ENCODE measurements at regions not wholly inside any gene's neighbourhood (a gene's known extent, or its start where the extent isn't known, plus 50 kb on each side); places are given as distances from the start of the nearest gene placed in this dataset.
A peak's percentile ranks its signal among the peaks of the same experiment; 100 is the strongest.

DNA sequence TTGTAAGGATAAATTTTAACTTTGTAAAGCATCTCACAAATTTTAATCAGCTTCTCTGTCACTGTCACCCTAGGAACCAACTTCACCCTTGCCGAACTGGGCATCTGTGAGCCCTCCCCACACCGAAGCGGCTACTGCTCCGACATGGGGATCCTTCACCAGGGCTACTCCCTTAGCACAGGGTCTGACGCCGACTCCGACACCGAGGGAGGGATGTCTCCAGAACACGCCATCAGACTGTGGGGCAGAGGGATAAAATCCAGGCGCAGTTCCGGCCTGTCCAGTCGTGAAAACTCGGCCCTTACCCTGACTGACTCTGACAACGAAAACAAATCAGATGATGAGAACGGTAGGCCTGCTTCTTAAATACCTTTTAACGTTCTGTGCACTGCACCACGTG lies 916.3 kb upstream of the WWC1 start:
- no peaks in the 10 kb centered on the region for H3K9me2 ChIP-seq (replicated peaks; ENCODE audit: insufficient read depth)
- H3K27ac ChIP-seq = no peak overlapping the region
- no peak overlapping the region for H3K4me2 ChIP-seq
- no peaks in the 10 kb centered on the region for H3K27me3 ChIP-seq
- no peak overlapping the region for H3K4me3 ChIP-seq
- TF ChIP-seq EZH2phosphoT487 (IDR thresholded peaks at IDR 0.05; ENCODE audit: low read depth, severe bottlenecking, unreplicated experiment) (no peak), EZH2 (IDR thresholded peaks at IDR 0.05; ENCODE audit: borderline replicate concordance) (no peak)
- TF ChIP-seq, protein P1, sequence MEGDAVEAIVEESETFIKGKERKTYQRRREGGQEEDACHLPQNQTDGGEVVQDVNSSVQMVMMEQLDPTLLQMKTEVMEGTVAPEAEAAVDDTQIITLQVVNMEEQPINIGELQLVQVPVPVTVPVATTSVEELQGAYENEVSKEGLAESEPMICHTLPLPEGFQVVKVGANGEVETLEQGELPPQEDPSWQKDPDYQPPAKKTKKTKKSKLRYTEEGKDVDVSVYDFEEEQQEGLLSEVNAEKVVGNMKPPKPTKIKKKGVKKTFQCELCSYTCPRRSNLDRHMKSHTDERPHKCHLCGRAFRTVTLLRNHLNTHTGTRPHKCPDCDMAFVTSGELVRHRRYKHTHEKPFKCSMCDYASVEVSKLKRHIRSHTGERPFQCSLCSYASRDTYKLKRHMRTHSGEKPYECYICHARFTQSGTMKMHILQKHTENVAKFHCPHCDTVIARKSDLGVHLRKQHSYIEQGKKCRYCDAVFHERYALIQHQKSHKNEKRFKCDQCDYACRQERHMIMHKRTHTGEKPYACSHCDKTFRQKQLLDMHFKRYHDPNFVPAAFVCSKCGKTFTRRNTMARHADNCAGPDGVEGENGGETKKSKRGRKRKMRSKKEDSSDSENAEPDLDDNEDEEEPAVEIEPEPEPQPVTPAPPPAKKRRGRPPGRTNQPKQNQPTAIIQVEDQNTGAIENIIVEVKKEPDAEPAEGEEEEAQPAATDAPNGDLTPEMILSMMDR (IDR thresholded peaks at IDR 0.05; ENCODE audit: poor library complexity) = no peak
- H3K79me2 ChIP-seq = no peaks in the 10 kb centered on the region
- no peaks in the 10 kb centered on the region for H4K20me1 ChIP-seq (ENCODE audit: insufficient read depth, poor library complexity, severe bottlenecking)
- no peaks in the 10 kb centered on the region for H3K36me3 ChIP-seq (replicated peaks; ENCODE audit: insufficient read depth, low read depth)
- no peaks in the 10 kb centered on the region for H3K9me3 ChIP-seq (ENCODE audit: low read depth)
- H3K4me1 ChIP-seq (ENCODE audit: insufficient read depth) = peaks cover 4% of the 10 kb centered on the region
- no peak overlapping the region for H2AFZ ChIP-seq
- no peak for DNase-seq (ENCODE audit: low spot score)
- WGBS (ENCODE audit: low lambda C conversion rate, missing lambda C conversion rate) = 89% methylated on average over 17 of the region's 17 CpGs

DNA sequence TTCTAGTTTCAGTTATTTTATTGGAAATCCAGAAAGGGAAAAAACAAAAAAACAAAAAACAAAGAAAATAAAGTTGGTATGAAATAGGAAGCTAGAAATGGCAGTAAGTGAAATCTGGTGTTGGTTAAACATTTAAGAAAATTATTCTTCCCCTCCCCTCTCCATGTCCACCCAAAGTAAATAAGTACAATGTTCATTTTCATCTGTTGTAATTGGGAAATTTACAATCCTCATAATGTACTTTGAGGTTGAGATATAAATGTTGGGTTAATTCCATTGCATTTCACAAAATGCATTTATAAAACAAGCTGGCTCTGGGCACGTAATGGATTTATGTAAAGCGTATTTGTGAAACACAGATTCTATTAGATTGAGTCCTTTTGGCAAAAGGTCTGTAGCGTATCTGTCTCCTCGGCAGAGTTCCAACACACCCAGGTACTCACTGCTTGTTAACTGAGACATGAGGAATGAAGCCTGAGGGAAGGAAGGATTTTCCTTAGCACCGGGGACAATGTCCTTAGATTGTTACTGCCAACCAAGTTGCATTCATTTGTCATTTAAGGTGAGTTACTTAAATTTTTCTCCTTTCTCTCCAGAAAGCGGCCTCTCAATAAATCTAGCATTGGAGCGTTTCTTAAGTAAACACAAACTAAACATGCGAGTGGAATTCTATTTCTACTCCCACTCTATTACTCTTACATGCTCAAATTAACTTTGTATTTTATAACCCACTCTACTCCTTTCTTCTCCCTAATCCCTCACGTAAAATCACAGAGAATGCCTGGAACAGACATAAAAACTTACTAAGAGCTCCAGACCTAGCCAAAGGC lies 912.3 kb upstream of the WWC1 start:
- Histone ChIP-seq H3K4me2 (peak overlapping the region; percentile 50), H3K36me3 (replicated peaks; ENCODE audit: insufficient read depth, low read depth) (no peaks in the 10 kb centered on the region), H3K27me3 (no peaks in the 10 kb centered on the region), H2AFZ (no peak overlapping the region), H4K20me1 (ENCODE audit: insufficient read depth, poor library complexity, severe bottlenecking) (no peaks in the 10 kb centered on the region), H3K9me3 (ENCODE audit: low read depth) (no peaks in the 10 kb centered on the region), H3K9me2 (replicated peaks; ENCODE audit: insufficient read depth) (no peaks in the 10 kb centered on the region), H3K27ac (peak overlapping the region; percentile 23), H3K79me2 (no peaks in the 10 kb centered on the region), H3K4me1 (ENCODE audit: insufficient read depth) (peaks cover 4% of the 10 kb centered on the region), H3K4me3 (no peak overlapping the region)
- TF ChIP-seq EZH2 (IDR thresholded peaks at IDR 0.05; ENCODE audit: borderline replicate concordance) = no peak
- TF ChIP-seq, protein P1 (IDR thresholded peaks at IDR 0.05; ENCODE audit: poor library complexity) = no peak
- no peak for TF ChIP-seq EZH2phosphoT487 (IDR thresholded peaks at IDR 0.05; ENCODE audit: low read depth, severe bottlenecking, unreplicated experiment)
- WGBS (ENCODE audit: low lambda C conversion rate, missing lambda C conversion rate) = 46% methylated on average over 9 of the region's 9 CpGs
- DNase-seq (ENCODE audit: low spot score) = peak; percentile 17

DNA sequence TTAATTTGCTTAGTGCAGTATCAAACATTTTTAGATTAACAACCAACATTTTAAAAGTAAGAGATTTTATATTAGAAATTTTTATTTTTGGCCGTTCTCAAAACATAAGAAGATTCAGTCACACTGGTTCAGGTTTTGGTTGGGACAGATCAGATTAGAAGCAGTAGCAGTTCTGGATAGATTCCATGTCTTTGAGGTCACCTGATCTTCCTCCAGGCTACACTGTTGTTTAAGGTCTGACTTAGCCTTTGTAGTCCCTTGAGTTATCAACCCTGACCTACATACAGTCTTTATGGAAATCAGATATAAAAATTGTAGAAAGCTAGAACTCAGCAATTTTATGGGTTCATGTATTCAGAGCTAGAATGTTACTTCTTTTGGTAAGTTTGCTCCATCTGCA lies 910.0 kb upstream of the WWC1 start:
- H3K4me1 ChIP-seq (ENCODE audit: insufficient read depth) = peaks cover 4% of the 10 kb centered on the region
- H3K27ac ChIP-seq = no peak overlapping the region
- H3K79me2 ChIP-seq = no peaks in the 10 kb centered on the region
- H2AFZ ChIP-seq = no peak overlapping the region
- no peaks in the 10 kb centered on the region for H3K9me3 ChIP-seq (ENCODE audit: low read depth)
- H3K4me3 ChIP-seq = no peak overlapping the region
- TF ChIP-seq EZH2phosphoT487 (IDR thresholded peaks at IDR 0.05; ENCODE audit: low read depth, severe bottlenecking, unreplicated experiment) = no peak
- TF ChIP-seq, protein P1 (IDR thresholded peaks at IDR 0.05; ENCODE audit: poor library complexity) = no peak
- no peak for TF ChIP-seq EZH2 (IDR thresholded peaks at IDR 0.05; ENCODE audit: borderline replicate concordance)
- DNase-seq (ENCODE audit: low spot score) = no peak
- 80% methylated on average over 1 of the region's 1 CpG for WGBS (ENCODE audit: low lambda C conversion rate, missing lambda C conversion rate)
- H4K20me1 ChIP-seq (ENCODE audit: insufficient read depth, poor library complexity, severe bottlenecking) = no peaks in the 10 kb centered on the region
- no peaks in the 10 kb centered on the region for H3K36me3 ChIP-seq (replicated peaks; ENCODE audit: insufficient read depth, low read depth)
- no peaks in the 10 kb centered on the region for H3K9me2 ChIP-seq (replicated peaks; ENCODE audit: insufficient read depth)
- H3K4me2 ChIP-seq = no peak overlapping the region
- H3K27me3 ChIP-seq = no peaks in the 10 kb centered on the region

Measured in hepatocyte (in vitro differentiated cells).